GM21447 (cell line): ENCODE measurements at regions not wholly inside any gene's neighbourhood (a gene's known extent, or its start where the extent isn't known, plus 50 kb on each side); places are given as distances from the start of the nearest gene placed in this dataset.
"Not testable (repeated sequence)": the region's sequence is repeated elsewhere in the genome, so short reads cannot be mapped to it uniquely, and the experiment has no call there.

Experiments used
- ATAC-seq: cut with Tn5 transposase; IDR thresholded peaks from one replicate; pipeline ENCODE4 v1.9.1; 2021; ENCODE audit not compliant: unreplicated experiment

- no peak for ATAC-seq
Observed at GRCh38 chr6:135703007-135703406, 148.5 kb upstream of the PDE7B start.

- ATAC-seq: peak; percentile 94
Observed at GRCh38 chr6:135703621-135704020, 147.9 kb upstream of the PDE7B start.

- no peak for ATAC-seq
Observed at GRCh38 chr6:135707426-135707825, 144.1 kb upstream of the PDE7B start.

DNA sequence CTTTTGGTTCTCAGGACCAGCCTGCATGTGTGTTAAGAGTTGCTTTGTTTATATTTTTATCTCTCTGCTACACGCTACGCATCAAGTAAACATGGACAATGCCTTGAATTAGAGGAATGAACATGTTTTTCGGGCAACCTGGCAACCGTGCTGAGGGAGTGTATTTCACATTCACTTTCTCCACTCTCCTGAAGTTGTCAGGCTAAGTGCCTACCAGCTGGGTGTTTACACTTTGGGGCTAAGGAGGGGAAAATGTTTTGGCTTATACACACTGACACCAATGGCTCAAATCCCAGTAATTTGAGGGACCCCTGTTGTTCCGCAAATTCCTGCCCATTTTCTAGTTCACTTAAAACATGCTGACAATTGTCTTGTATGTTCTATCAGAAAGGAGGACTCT is 141.5 kb upstream of the PDE7B start:
- no peak for ATAC-seq

DNA sequence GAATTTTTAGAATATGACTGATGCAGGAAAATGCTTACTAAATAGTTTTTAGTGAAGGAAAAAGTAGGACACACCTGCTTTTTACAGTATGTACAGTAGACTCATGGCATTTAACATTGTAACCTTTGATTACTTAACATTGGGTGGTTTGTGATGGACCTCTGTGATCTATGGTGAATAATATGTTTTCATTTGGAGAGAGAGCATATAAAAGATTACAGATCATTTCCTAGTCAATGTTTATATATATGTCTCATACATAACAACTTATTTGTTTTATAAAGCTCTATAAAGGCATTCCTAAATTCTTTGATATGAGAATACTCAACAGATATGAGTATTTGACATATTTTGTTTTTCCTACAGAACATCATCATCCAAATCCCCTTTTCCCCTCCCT is 129.3 kb upstream of the PDE7B start:
- ATAC-seq: no peak

DNA sequence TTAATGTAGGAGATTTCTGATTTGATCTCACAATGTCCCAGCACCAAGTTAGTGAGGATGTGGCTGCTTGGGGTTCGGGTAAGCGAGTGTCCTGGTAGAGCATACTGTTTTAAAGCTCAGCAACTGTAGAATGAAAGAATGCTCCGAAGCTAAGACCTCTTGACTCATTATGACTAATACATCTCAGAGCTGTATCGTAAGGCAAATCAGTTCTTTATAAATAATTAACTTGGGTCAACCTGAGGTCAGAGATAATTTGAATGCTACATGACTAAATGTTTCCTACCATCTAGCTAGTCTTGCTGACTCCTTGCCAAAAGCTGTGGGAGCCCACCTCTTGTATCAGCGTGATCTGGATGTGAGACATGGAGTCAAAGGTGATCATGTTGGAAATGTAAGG is 128.8 kb upstream of the PDE7B start:
- no peak for ATAC-seq

GRCh38 chr6:135728589-135728988 is 122.9 kb upstream of the PDE7B start:
- no peak for ATAC-seq

- ATAC-seq: no peak
Observed at GRCh38 chr6:135731116-135731515, 120.4 kb upstream of the PDE7B start.

GRCh38 chr6:135736351-135736750 is 115.2 kb upstream of the PDE7B start:
- not testable (repeated sequence) for ATAC-seq

DNA sequence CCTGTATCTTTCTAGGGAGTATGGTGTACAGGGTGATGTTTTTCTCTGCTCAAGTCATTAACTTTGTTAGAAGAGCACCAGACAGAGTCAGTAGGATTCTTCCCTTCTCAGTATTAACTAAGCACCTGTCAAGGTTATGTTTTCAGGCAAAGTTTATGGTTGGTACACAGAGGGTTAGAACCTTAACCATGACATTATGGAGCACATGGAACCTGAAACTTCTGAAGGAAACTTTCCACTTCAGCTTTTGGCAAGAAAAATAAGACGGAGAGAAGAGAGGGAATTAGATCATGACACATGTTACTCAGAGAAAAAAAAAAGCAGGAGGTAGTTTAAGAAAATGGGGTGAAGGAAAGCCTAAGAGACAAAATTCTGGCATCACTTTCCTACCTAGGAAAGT is 112.9 kb upstream of the PDE7B start:
- ATAC-seq: no peak

- ATAC-seq: no peak
Observed at GRCh38 chr6:135739288-135739687, 112.2 kb upstream of the PDE7B start.

DNA sequence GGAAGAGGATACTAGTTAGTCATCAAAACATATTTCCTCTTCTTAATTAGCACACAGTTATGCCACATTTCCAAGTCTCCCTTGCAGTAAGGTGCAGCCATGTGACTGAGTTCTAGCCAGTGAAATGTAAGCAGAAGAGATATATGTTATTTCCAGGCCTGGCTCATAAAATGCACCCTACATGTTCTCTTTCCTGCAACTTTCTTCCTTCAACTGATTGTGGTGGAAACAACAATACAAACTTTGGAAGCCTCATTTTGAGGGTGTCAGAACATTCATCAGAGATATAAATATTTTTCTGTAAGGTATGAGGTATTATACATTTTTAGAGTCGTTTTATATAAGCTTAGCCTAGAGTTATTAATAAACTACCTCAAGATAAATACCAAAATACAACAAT is 110.9 kb upstream of the PDE7B start:
- ATAC-seq: no peak

DNA sequence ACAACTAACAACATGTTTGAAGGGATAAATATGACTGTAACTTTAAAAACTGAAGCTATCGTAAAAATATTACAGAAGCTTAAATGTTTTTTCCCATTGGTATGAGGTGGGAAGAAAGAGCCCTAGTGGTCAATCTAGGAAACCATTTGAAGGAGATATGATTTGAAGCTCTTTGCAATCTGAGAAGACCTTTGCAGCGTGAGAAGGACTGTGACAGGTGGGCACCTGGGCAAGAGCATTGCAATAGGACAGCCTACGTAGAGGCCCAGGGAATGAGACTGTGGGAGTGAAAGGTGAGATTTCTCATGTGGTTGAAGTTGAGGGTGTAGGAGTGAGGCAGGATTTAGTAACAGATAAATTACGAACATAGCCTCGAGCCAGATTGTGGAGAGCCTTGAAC is 108.0 kb upstream of the PDE7B start:
- no peak for ATAC-seq

DNA sequence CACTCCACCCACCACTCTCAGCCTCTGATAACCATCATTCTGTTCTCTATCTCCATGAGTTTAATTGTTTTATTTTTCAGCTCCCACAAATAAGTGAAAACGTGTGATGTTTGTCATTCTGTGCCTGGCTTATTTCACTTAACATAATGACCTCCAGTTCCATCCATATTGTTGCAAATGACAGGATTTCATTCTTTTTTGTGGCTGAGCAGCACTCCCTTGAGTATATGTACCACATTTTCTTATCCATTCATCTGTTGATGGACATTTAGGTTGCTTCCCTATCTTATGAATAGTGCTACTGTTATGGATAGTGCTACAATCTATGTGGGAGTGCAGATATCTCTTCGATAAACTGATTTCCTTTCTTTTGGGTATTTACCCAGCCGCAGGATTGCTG is 103.3 kb upstream of the PDE7B start:
- no peak for ATAC-seq

GRCh38 chr6:135750081-135750480 is 101.4 kb upstream of the PDE7B start:
- ATAC-seq: no peak

DNA sequence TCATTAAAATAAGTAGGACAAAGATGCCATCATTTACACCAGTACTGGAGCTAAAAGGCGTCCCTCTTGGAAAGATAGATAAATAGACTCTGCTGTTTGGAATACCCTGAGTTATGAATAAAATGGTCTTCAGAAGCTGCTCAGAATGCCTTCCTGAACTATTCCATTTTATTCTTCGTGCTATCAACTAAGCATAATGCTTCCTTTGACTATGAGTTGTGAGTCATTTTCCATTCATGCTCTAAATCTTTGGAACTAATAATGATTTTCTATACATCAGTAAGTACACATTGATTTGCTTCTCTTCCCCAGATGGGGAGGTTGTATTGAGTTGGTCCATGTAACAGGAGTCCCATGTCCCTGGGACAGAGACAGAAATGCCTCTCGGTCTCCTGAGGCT is 98.3 kb upstream of the PDE7B start:
- ATAC-seq: no peak

DNA sequence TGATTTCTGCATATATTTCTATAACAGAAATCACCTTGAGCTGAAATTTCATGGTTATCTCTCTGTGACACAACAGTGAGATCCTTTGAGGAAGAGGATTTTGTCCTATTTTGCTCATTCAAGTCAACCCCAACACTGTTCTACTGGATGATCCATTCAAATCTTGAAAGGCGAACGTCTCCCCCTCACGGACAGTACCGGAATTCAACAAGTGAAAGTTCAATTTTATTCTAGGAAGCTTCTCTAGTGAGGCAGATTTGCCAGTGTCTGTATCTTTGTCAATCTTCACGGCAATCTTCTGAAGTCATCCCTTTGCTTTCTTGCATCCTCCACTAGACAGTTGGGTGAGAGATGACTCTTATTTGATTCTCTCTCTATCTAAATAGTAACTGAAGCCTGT is 91.7 kb upstream of the PDE7B start:
- no peak for ATAC-seq

GRCh38 chr6:135774006-135774405 is 77.5 kb upstream of the PDE7B start:
- no peak for ATAC-seq

GRCh38 chr6:135779213-135779612 is 72.3 kb upstream of the PDE7B start:
- ATAC-seq: no peak

DNA sequence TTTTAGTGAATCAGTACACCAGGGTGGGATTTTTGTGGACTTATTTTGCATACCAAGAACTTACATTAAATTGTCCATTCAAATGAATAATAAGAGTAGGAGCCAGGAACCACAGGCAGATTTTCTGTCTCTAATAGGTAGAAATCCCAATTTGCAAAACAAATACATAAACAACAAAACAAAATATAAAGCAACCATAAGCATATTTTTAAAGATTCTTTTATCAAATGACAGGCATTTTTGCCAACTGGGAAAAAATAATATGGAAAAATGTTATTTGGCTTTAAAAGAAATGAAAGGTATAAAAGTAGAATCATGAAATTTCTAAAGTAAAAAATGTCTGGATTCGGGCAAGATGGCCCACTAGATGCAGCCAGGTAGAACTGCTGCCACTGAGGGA is 71.2 kb upstream of the PDE7B start:
- no peak for ATAC-seq

DNA sequence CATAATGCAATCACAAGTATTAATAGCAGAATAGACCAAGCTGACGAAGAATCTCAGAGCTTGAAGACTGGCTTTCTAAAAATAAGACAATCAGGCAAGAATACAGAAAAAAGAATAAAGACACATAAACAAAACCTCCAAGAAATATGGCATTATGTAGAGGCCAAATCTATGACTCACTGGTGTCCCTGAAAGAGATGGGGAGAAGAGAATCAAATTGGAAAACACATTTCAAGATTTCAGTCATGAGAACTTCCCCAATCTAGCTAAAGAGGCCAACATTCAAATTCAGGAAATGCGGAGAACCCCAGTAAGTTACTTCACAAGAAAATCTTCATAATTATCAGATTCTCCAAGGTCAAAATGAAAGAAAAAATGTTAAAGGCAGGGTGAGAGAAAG is 69.0 kb upstream of the PDE7B start:
- ATAC-seq: no peak

GRCh38 chr6:135784507-135784906 is 67.0 kb upstream of the PDE7B start:
- no peak for ATAC-seq

DNA sequence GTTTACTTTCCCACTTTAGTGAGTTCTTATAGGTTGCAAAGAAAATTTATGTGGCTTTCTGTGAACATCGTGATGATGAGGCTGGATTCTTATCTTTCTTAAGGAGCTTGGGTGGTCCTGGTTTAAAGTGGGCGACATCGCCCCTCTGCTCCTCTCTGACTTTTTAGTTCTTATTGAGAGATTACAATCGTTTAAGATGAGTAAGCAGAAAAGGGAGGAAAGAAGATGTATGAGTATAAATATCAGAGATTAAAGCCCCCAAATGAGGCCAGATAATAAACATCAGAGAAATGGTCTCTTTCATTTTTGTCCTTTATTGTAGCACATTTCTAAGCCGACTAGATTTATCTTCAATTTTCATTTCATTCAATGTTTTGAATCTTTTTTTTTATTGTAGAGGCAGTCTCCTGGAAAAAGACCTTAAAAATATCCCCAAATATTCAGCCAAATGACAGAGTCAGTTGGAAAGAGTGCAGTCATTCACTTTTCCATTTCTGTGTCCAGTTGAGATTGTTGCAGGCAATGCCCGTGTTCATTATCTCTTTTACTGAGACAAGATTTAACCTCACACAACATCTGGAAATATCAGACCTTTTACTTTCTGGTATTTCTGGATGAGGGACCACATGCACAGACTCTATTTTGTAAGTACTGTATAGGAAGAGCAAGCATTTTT is 62.0 kb upstream of the PDE7B start:
- no peak for ATAC-seq

- no peak for ATAC-seq
Observed at GRCh38 chr6:135791441-135791840, 60.1 kb upstream of the PDE7B start.
